Caco-2 (cell line): ENCODE measurements at regions not wholly inside any gene's neighbourhood (a gene's known extent, or its start where the extent isn't known, plus 50 kb on each side); places are given as distances from the start of the nearest gene placed in this dataset.

ENCODE experiments used
- BruUV-seq: library from RNA; stranded (reverse); fragments of 400-500 nt; replicated peaks from 2 replicates; lab custom pipeline; 2021; lab: Mats Ljungman, UMichigan
- CTCF ChIA-PET: fragments of 300-600 bp; sonication (Branson Sonifier 250); formaldehyde crosslinking; loops from one replicate; lab custom pipeline; 2022; ENCODE audit warnings: antibody characterized with exemption; lab: Charles Lee
- POLR2A ChIA-PET: fragments of 300-600 bp; sonication (Branson Sonifier 250); formaldehyde crosslinking; loops from one replicate; lab custom pipeline; 2022; ENCODE audit warnings: antibody characterized with exemption; lab: Charles Lee
- DNase-seq, 2 experiments: peaks; one replicate each; pipeline versions ENCODE4 v3.0.0 to v3.0.0-alpha.2; 2020 to 2022
- H3K27me3 ChIP-seq: replicated peaks from 2 replicates; pipeline ENCODE4 v1.6.0; 2011; ENCODE audit warnings: low read length; ENCODE audit not compliant: control insufficient read depth, insufficient read depth
- H3K36me3 ChIP-seq: 2 replicates; pipeline ENCODE4 v1.5.1; 2011; ENCODE audit warnings: low read length; ENCODE audit not compliant: control insufficient read depth, insufficient read depth
- H3K4me1 ChIP-seq: fragments of 250-450 bp; sonication (Bioruptor Pico); 2 replicates; pipeline ENCODE4 v1.5.1; 2020; ENCODE audit warnings: mild to moderate bottlenecking
- H3K4me3 ChIP-seq: 2 replicates; pipeline ENCODE4 v1.5.1; 2011; ENCODE audit warnings: low read depth, mild to moderate bottlenecking, control low read depth, low read length
- H3K9me3 ChIP-seq: fragments of 250-450 bp; sonication (Bioruptor Pico); 2 replicates; pipeline ENCODE4 v1.5.1; 2020; ENCODE audit warnings: mild to moderate bottlenecking, moderate library complexity
- H3K27ac Mint-ChIP-seq: one replicate; pipeline ENCODE4 v1.8.0; 2022; ENCODE audit warnings: mixed read lengths; ENCODE audit not compliant: unreplicated experiment
- H3K27me3 Mint-ChIP-seq: one replicate; pipeline ENCODE4 v1.8.0; 2022; ENCODE audit warnings: mixed read lengths; ENCODE audit not compliant: insufficient read depth, unreplicated experiment
- H3K36me3 Mint-ChIP-seq: one replicate; pipeline ENCODE4 v1.8.0; 2022; ENCODE audit warnings: mild to moderate bottlenecking, mixed read lengths; ENCODE audit not compliant: insufficient read depth, unreplicated experiment
- H3K4me1 Mint-ChIP-seq: one replicate; pipeline ENCODE4 v1.8.0; 2022; ENCODE audit warnings: low read depth, mixed read lengths; ENCODE audit not compliant: unreplicated experiment
- H3K4me3 Mint-ChIP-seq: one replicate; pipeline ENCODE4 v1.8.0; 2022; ENCODE audit warnings: mild to moderate bottlenecking, moderate library complexity, mixed read lengths; ENCODE audit not compliant: unreplicated experiment
- H3K9me3 Mint-ChIP-seq: one replicate; pipeline ENCODE4 v1.8.0; 2022; ENCODE audit warnings: mixed read lengths; ENCODE audit not compliant: unreplicated experiment
- CTCF ChIP-seq, 2 experiments: fragments of 200-600 bp in 1 of 2; IDR thresholded peaks; 1 replicate in 1 of 2; 2 replicates in 1 of 2; pipeline versions ENCODE4 v1.5.1 to v1.8.0; 2011 to 2022; ENCODE audit warnings: antibody characterized with exemption in 1 of 2, control low read depth in 1 of 2, inconsistent platforms in 1 of 2, low read depth in 1 of 2, low read length in 1 of 2, mild to moderate bottlenecking in 1 of 2, moderate library complexity in 1 of 2; ENCODE audit not compliant: insufficient read depth in 1 of 2, severe bottlenecking in 1 of 2, unreplicated experiment in 1 of 2
- intact Hi-C: fragments of 100-400 bp; cut with micrococcal nuclease; formaldehyde crosslinking; loops from one replicate; pipeline ENCODE4 v1.10.0; 2022; ENCODE audit not compliant: unreplicated experiment

DNA sequence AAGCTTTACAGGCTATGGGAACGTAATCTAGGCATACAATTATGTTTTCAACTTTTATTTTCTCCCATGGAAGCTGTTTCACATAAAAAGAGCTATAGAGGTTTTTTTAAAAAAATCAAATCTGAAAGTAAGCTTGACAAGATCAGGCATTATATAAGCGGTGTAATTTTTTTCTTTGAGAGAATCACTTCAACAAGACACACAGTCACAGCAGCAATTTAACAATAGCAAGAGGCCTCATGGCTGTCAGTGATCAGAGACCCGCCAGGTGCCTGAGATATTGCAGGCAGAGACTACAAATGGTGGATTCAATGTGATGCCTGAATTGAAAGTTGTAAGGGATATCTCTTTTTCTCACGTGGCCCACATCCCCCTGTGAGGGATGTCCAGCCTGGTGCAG is 270.5 kb upstream of the TBC1D5 start:
- DNase-seq = no peak
- Mint-ChIP-seq H3K4me1 (no peaks in the 10 kb centered on the region), H3K9me3 (no peaks in the 10 kb centered on the region), H3K27me3 (peaks cover 3% of the 10 kb centered on the region), H3K4me3 (no peak overlapping the region), H3K36me3 (no peaks in the 10 kb centered on the region), H3K27ac (no peak overlapping the region)
- Histone ChIP-seq H3K4me1 (no peaks in the 10 kb centered on the region), H3K9me3 (no peaks in the 10 kb centered on the region), H3K36me3 (no peaks in the 10 kb centered on the region), H3K27me3 (no peaks in the 10 kb centered on the region), H3K4me3 (no peak overlapping the region)
- TF ChIP-seq CTCF (IDR thresholded peaks at IDR 0.05; ENCODE audit: insufficient read depth in 1 of 2, low read depth in 1 of 2, low read length in 1 of 2, severe bottlenecking in 1 of 2, unreplicated experiment in 1 of 2) = no peak
- POLR2A ChIA-PET = no interaction called here
- BruUV-seq = no TSS peak
- intact Hi-C loops = no loop called here
- CTCF ChIA-PET = no interaction called here

DNA sequence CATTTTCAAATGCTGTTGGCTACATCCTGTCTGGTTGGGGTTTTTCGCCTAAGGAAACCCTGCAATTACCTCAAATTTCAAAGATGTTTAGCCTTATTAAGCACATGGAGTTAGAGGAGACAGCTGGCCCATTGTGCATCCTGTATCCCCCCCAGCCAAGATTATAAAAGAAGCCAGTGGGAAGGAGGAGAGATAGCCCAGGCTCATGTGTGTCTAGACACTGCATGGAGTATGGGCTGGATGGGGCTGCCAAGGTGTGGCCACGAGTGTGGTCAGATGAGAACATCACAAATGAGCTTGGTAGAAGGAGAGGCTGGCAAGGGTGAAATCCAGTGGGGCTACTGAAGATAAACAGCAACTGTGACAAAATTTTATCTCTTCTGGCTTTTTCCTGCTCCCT is 270.0 kb upstream of the TBC1D5 start:
- Mint-ChIP-seq H3K9me3 (no peaks in the 10 kb centered on the region), H3K27me3 (peaks cover 3% of the 10 kb centered on the region), H3K27ac (no peak overlapping the region), H3K4me1 (no peaks in the 10 kb centered on the region), H3K4me3 (no peak overlapping the region), H3K36me3 (no peaks in the 10 kb centered on the region)
- TF ChIP-seq CTCF (IDR thresholded peaks at IDR 0.05; ENCODE audit: insufficient read depth in 1 of 2, low read depth in 1 of 2, low read length in 1 of 2, severe bottlenecking in 1 of 2, unreplicated experiment in 1 of 2) = no peak
- BruUV-seq = no TSS peak
- H3K4me3 ChIP-seq = no peak overlapping the region
- no peaks in the 10 kb centered on the region for H3K36me3 ChIP-seq
- ChIA-PET CTCF (no interaction called here), POLR2A (no interaction called here)
- no peaks in the 10 kb centered on the region for H3K4me1 ChIP-seq
- H3K27me3 ChIP-seq = no peaks in the 10 kb centered on the region
- intact Hi-C loops = no loop called here
- no peak for DNase-seq
- H3K9me3 ChIP-seq = no peaks in the 10 kb centered on the region

DNA sequence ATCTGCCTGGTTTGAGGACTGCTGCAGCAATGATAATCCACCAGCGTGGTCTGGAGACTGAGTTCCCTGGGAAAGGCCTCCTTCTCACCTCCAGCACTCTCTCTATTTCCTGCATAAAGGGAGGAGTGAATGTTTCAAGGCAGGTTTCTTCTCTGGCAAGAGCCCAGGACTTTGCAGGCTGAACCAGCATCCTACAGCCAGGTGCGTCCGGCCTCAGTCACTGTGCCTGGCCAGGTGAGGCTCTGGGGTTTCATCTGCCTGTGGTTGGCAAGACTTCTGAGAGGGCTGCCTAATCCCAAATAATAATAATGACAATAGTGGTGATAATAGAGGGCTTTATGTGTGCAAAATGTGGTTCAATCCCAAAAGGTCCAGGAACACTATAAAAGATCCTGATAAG is 269.0 kb upstream of the TBC1D5 start:
- ChIA-PET CTCF (no interaction called here), POLR2A (no interaction called here)
- Histone ChIP-seq H3K4me3 (no peak overlapping the region), H3K4me1 (no peaks in the 10 kb centered on the region), H3K9me3 (no peaks in the 10 kb centered on the region), H3K36me3 (no peaks in the 10 kb centered on the region), H3K27me3 (no peaks in the 10 kb centered on the region)
- Mint-ChIP-seq H3K36me3 (no peaks in the 10 kb centered on the region), H3K4me1 (no peaks in the 10 kb centered on the region), H3K9me3 (no peaks in the 10 kb centered on the region), H3K27ac (no peak overlapping the region), H3K27me3 (no peaks in the 10 kb centered on the region), H3K4me3 (no peak overlapping the region)
- intact Hi-C loops = no loop called here
- no TSS peak for BruUV-seq
- no peak for DNase-seq
- TF ChIP-seq CTCF (IDR thresholded peaks at IDR 0.05; ENCODE audit: insufficient read depth in 1 of 2, low read depth in 1 of 2, low read length in 1 of 2, severe bottlenecking in 1 of 2, unreplicated experiment in 1 of 2) = no peak
